Sigmoid colon (tissue), 4 donors: ENCODE measurements at regions not wholly inside any gene's neighbourhood (a gene's known extent, or its start where the extent isn't known, plus 50 kb on each side); places are given as distances from the start of the nearest gene placed in this dataset.

ENCODE experiments used
- CTCF ChIP-seq, 4 experiments: fragments of 450-650 bp in 3 of 4; fragments of 200-600 bp in 1 of 4; IDR thresholded peaks; one replicate each; pipeline ENCODE4 v1.5.1; 2016 to 2019; ENCODE audit warnings: antibody characterized with exemption in 4 of 4, mild to moderate bottlenecking in 3 of 4, moderate library complexity in 2 of 4
- EP300 ChIP-seq, 4 donors: sonication (generic); formaldehyde crosslinking; IDR thresholded peaks; one replicate each; pipeline ENCODE4 v1.6.1; 2017; ENCODE audit warnings: antibody characterized with exemption in 4 of 4
- POLR2A ChIP-seq, 2 donors: fragments of 450-650 bp; IDR thresholded peaks; one replicate each; pipeline ENCODE4 v1.6.1; 2016; ENCODE audit warnings: antibody characterized with exemption in 2 of 2, mild to moderate bottlenecking in 2 of 2, moderate library complexity in 2 of 2
- POLR2AphosphoS5 ChIP-seq, 4 donors: sonication (generic); formaldehyde crosslinking; IDR thresholded peaks; one replicate each; pipeline ENCODE4 v1.6.1; 2017; ENCODE audit warnings: antibody characterized with exemption in 4 of 4

GRCh38 chr5:5031665-5032064 is 108.5 kb upstream of the ADAMTS16 start:
- TF ChIP-seq CTCF (IDR thresholded peaks at IDR 0.05) (no peak), POLR2AphosphoS5 (IDR thresholded peaks at IDR 0.05) (no peak), EP300 (IDR thresholded peaks at IDR 0.05) (no peak), POLR2A (IDR thresholded peaks at IDR 0.05) (no peak)
